Astrocyte (in vitro differentiated cells and primary cell): ENCODE measurements at regions not wholly inside any gene's neighbourhood (a gene's known extent, or its start where the extent isn't known, plus 50 kb on each side); places are given as distances from the start of the nearest gene placed in this dataset.

Experiments used
- CTCF ChIP-seq: IDR thresholded peaks from 2 replicates; pipeline ENCODE4 v1.5.1; 2011; ENCODE audit warnings: low read depth, mild to moderate bottlenecking, inconsistent platforms, low read length, moderate library complexity; ENCODE audit not compliant: insufficient read depth
- EZH2 ChIP-seq: IDR thresholded peaks from 2 replicates; pipeline ENCODE4 v1.6.1; 2012; ENCODE audit warnings: mild to moderate bottlenecking, low read length, inconsistent platforms; ENCODE audit not compliant: insufficient read depth

GRCh38 chr3:107242579-107242978 is 134.7 kb upstream of the CCDC54 start:
- TF ChIP-seq CTCF (no peak), EZH2 (no peak)
